GM19455 (cell line): ENCODE measurements at regions not wholly inside any gene's neighbourhood (a gene's known extent, or its start where the extent isn't known, plus 50 kb on each side); places are given as distances from the start of the nearest gene placed in this dataset.

Source experiments
- ATAC-seq: cut with Tn5 transposase; IDR thresholded peaks from one replicate; pipeline ENCODE4 v1.9.1; 2021; ENCODE audit not compliant: unreplicated experiment

GRCh38 chr6:100944644-100945043 lies 63.5 kb upstream of the ASCC3 start:
- no peak for ATAC-seq

DNA sequence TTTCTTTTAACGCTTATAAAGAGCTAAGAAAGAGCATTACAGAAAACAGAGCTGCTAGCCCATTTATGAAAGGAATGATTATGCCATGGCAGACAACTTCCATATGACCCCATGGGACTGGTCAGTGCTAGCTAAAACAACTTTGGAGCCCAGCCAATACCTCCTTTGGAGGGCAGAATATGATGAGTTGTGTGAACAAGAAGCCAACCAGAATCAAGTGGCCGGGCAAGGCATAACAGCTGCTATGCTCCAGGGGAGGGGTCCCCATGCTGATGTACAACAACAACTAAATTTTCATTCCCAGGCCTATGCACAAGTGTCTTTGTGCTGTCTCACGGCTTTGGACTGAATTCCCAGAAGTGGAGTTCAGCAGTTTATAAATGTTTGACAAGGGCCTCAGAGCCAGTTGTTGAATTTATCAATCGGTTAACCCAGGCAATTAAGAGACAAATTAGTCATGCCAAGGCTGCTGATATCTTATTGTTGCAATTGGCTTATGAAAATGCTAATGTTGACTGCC lies 65.0 kb upstream of the ASCC3 start:
- ATAC-seq, result no peak

- ATAC-seq, result no peak
These were observed 65.6 kb upstream of the ASCC3 start for GRCh38 chr6:100946711-100947110.

DNA sequence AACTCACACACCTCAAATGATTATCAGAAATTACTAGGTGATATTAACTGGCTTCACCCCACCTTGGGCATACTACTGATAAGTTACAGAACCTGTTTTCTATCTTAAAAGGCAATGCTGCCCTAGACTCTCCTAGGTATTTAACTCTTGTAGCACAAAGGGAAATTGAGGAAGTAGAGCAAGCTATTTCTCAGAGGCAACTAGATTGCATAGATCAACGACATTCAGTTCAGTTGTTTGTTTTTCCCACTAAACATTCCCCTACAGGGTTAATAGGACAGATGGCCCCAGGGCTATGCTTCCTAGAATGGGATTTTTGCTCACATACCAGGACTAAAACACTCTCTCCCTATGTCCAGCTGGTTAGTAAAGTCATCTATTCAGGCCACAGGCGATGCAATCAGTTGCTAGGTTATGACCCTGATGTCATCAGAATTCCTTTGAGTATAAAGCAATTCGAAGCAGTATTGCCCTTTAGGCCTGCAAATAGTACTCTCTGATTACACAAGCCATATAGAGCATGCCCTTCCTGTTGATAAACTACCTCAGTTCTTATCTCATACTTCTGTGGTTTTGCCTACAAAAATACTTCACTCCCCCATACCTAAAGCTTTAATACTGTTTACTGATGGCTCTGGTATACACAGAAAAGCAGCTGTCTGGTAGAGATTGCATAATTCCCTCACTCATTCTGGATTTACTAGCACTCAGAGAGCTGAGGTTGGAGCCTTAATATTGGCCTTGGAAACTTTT lies 67.4 kb upstream of the ASCC3 start:
- no peak for ATAC-seq

DNA sequence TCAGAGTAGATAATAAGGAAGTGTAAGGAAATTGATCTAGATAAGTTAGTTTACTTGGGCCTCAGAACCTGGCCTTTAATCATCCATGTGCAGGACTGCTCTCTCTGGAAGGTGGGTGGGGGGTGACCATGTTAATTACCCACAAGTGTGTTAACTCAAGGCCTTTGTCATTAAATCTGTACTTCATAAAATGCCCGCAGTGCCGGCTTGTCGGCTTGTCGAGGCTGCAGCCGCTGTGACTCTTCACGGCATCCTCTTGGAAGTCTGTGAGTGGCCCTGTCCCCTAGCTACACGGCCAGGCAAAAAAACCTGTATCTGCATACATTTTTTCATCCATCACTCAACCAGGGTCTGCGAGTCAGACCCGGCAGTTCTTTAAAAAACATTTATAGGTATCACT lies 70.9 kb upstream of the ASCC3 start:
- ATAC-seq, result no peak

DNA sequence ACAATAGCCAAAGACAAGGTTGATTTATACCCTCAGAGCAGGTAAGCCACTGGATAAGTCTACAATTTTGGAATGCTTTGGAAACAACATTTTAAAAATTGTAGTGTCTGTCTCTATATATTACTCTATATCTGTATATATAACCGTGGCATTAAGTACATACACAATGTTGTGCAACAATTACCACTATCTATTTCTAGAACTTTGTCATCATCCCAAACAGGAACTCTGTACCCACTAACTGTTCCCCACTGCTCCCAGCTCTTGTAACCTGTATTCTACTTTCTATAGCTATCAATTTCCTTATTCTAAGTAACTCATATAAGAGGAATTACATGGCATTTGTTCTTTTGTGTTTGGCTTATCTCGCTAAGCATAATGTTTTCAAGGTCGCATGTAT lies 78.2 kb upstream of the ASCC3 start:
- ATAC-seq, result no peak

- ATAC-seq, result no peak
These were observed 81.3 kb upstream of the ASCC3 start for GRCh38 chr6:100962466-100962865.

GRCh38 chr6:100965067-100965466 lies 83.9 kb upstream of the ASCC3 start:
- ATAC-seq, result no peak

DNA sequence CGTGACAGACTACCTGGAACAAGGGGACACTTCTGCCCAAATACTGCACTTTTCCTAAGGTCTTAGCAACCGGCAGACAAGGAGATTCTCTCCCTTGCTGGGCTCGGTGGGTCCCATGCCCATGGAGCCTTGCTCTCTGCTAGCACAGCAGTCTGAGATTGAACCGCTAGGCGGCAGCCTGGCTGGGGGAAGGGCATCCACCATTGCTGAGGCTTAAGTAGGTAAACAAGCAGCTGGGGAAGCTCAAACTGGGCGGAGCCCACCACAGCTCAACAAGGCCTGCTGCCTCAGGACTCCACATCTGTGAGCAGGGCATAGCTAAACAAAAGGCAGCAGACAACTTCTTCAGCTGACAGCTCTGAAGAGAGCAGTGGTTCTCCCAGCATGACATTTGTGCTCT lies 87.8 kb upstream of the ASCC3 start:
- no peak for ATAC-seq

- ATAC-seq, result no peak
These were observed 98.1 kb upstream of the ASCC3 start for GRCh38 chr6:100979267-100979666.

DNA sequence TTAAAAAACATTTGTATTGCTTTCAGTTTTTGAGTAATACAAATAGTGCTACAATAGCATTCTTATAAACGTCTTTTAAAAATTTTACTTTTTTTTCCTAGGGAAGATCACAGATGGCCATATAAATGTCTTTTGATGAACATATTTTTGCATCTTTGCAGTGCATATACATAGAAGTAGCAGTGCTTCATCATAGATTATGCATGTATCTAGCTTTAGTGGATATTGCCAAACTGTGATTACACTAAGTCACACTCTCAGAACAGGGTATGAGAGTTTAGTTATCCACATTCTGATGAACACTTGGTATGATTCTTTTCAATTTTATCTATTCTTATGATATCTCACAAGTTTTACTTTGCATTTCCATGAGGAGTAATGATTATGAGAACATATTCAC lies 99.8 kb upstream of the ASCC3 start:
- ATAC-seq, result no peak

GRCh38 chr6:100986921-100987320 lies 105.8 kb upstream of the ASCC3 start:
- ATAC-seq, result no peak

- ATAC-seq, result no peak
These were observed 106.4 kb upstream of the ASCC3 start for GRCh38 chr6:100987556-100987955.

DNA sequence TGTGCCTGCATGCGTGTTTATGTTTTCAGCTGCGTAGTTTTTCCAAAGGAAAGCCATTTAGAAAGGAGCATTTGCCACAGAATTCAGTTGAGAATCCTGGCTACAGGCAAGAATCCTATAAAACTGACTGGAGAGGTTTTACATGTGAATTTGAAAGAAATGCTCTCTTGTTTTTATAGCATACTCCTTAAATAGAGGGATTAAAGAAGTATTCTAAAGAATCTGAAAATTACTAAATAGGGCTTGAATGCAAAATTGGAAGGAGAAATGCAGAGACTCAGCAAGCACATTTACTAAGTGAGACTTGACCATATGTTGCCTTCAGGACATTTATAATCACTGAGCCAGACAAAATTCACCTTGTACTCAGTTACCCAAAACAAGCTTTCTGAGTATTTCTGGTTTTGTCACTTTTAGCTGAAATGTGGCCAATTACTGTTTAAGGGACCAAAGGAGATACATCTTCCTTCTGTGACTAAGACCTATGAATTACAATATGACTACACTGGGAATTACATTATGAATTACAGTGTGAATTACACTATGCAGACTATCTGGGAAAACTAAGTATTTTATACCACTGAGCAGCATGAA lies 107.4 kb upstream of the ASCC3 start:
- no peak for ATAC-seq

DNA sequence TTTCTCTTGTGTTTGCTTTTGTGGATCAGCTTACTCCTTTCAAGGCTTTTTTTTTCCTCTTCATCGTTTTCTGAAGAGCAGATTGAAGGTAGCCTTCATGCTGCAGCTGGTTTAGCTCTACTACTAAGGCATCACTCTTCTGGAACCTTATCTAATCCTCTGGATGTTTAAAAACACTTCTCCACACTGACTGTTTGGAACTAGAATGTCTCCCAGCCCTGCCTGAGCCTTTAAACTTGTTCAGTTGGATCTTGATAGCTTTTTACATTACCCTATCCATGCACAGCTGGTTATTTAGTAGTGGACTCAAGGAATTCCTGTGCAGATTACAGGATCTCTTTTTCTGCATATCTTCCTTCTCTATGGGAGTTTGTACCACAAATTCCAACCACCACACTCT lies 108.9 kb upstream of the ASCC3 start:
- no peak for ATAC-seq

- no peak for ATAC-seq
These were observed 115.3 kb upstream of the ASCC3 start for GRCh38 chr6:100996409-100996808.

GRCh38 chr6:100998111-100998510 lies 117.0 kb upstream of the ASCC3 start:
- ATAC-seq, result no peak

GRCh38 chr6:100999034-100999597 lies 118.0 kb upstream of the ASCC3 start:
- ATAC-seq, result no peak

- no peak for ATAC-seq
These were observed 119.2 kb upstream of the ASCC3 start for GRCh38 chr6:101000341-101000740.

GRCh38 chr6:101001012-101001411 lies 119.9 kb upstream of the ASCC3 start:
- no peak for ATAC-seq

- no peak for ATAC-seq
These were observed 120.5 kb upstream of the ASCC3 start for GRCh38 chr6:101001607-101002006.

- no peak for ATAC-seq
These were observed 121.9 kb upstream of the ASCC3 start for GRCh38 chr6:101003075-101003474.
